ENCODE measurements at regions not wholly inside any gene's neighbourhood (a gene's known extent, or its start where the extent isn't known, plus 50 kb on each side); places are given as distances from the start of the nearest gene placed in this dataset.

GRCh38 chr13:33697926-33698325 is 120.0 kb upstream of the RFC3 start:
- no peak for TF ChIP-seq EZH2 (IDR thresholded peaks at IDR 0.05; ENCODE audit: insufficient read depth, low read length)
- Mint-ChIP-seq H3K36me3 (ENCODE audit: low read depth, unreplicated experiment) (no peaks in the 10 kb centered on the region), H3K9me3 (ENCODE audit: unreplicated experiment) (no peaks in the 10 kb centered on the region), H3K4me3 (ENCODE audit: unreplicated experiment) (no peak overlapping the region), H3K27me3 (ENCODE audit: low read depth, unreplicated experiment) (no peaks in the 10 kb centered on the region), H3K27ac (ENCODE audit: unreplicated experiment) (no peak overlapping the region), H3K4me1 (ENCODE audit: low read depth, unreplicated experiment) (peaks cover 10% of the 10 kb centered on the region)
- no peaks in the 10 kb centered on the region for H3K36me3 ChIP-seq (ENCODE audit: insufficient read depth, low read length)
- H3K27ac ChIP-seq (ENCODE audit: low read depth, low read length), result no peak overlapping the region
- no peak for FAIRE-seq
- H3K9me3 ChIP-seq (ENCODE audit: insufficient read depth, low read depth, low read length), result no peaks in the 10 kb centered on the region
- H3K4me2 ChIP-seq (ENCODE audit: low read length), result no peak overlapping the region
- H3K4me1 ChIP-seq (ENCODE audit: insufficient read depth, low read length), result no peaks in the 10 kb centered on the region
- H3K9ac ChIP-seq (ENCODE audit: low read length), result no peak overlapping the region
- no peaks in the 10 kb centered on the region for H3K27me3 ChIP-seq (ENCODE audit: insufficient read depth, low read length)
- no peak overlapping the region for H2AFZ ChIP-seq (ENCODE audit: low read depth, low read length)
- H3K4me3 ChIP-seq (ENCODE audit: insufficient read depth, low read depth, low read length), result no peak overlapping the region
- H4K20me1 ChIP-seq (ENCODE audit: insufficient read depth, low read length), result no peaks in the 10 kb centered on the region
- DNase-seq (ENCODE audit: low read depth), result no peak
- no peaks in the 10 kb centered on the region for H3K79me2 ChIP-seq (ENCODE audit: insufficient read depth, low read length)

- H3K4me2 ChIP-seq (ENCODE audit: low read length), result no peak overlapping the region
- Mint-ChIP-seq H3K4me1 (ENCODE audit: low read depth, unreplicated experiment) (no peaks in the 10 kb centered on the region), H3K27me3 (ENCODE audit: low read depth, unreplicated experiment) (no peaks in the 10 kb centered on the region), H3K36me3 (ENCODE audit: low read depth, unreplicated experiment) (no peaks in the 10 kb centered on the region), H3K27ac (ENCODE audit: unreplicated experiment) (no peak overlapping the region), H3K4me3 (ENCODE audit: unreplicated experiment) (no peak overlapping the region), H3K9me3 (ENCODE audit: unreplicated experiment) (peaks cover 8% of the 10 kb centered on the region)
- H3K27ac ChIP-seq (ENCODE audit: low read depth, low read length), result no peak overlapping the region
- no peaks in the 10 kb centered on the region for H4K20me1 ChIP-seq (ENCODE audit: insufficient read depth, low read length)
- no peaks in the 10 kb centered on the region for H3K9me3 ChIP-seq (ENCODE audit: insufficient read depth, low read depth, low read length)
- no peaks in the 10 kb centered on the region for H3K36me3 ChIP-seq (ENCODE audit: insufficient read depth, low read length)
- H3K4me3 ChIP-seq (ENCODE audit: insufficient read depth, low read depth, low read length), result no peak overlapping the region
- H3K79me2 ChIP-seq (ENCODE audit: insufficient read depth, low read length), result no peaks in the 10 kb centered on the region
- FAIRE-seq (no peak), DNase-seq (ENCODE audit: low read depth) (no peak)
- TF ChIP-seq CTCF (IDR thresholded peaks at IDR 0.05; ENCODE audit: insufficient read depth, low read depth, low read length) (no peak), EZH2 (IDR thresholded peaks at IDR 0.05; ENCODE audit: insufficient read depth, low read length) (no peak)
- no peak overlapping the region for H3K9ac ChIP-seq (ENCODE audit: low read length)
- H3K4me1 ChIP-seq (ENCODE audit: insufficient read depth, low read length), result no peaks in the 10 kb centered on the region
- H2AFZ ChIP-seq (ENCODE audit: low read depth, low read length), result no peak overlapping the region
- no peaks in the 10 kb centered on the region for H3K27me3 ChIP-seq (ENCODE audit: insufficient read depth, low read length)
These were observed 110.5 kb upstream of the RFC3 start for GRCh38 chr13:33707449-33707848.

- no peak overlapping the region for H3K27ac Mint-ChIP-seq (ENCODE audit: unreplicated experiment)
- peaks cover 6% of the 10 kb centered on the region for H3K9me3 Mint-ChIP-seq (ENCODE audit: unreplicated experiment)
- H3K4me1 Mint-ChIP-seq (ENCODE audit: low read depth, unreplicated experiment), result no peaks in the 10 kb centered on the region
- no peak overlapping the region for H2AFZ ChIP-seq (ENCODE audit: low read depth, low read length)
- no peaks in the 10 kb centered on the region for H3K36me3 ChIP-seq (ENCODE audit: insufficient read depth, low read length)
- no peak for TF ChIP-seq CTCF (IDR thresholded peaks at IDR 0.05; ENCODE audit: insufficient read depth, low read depth, low read length)
- no peaks in the 10 kb centered on the region for H3K27me3 ChIP-seq (ENCODE audit: insufficient read depth, low read length)
- no peaks in the 10 kb centered on the region for H4K20me1 ChIP-seq (ENCODE audit: insufficient read depth, low read length)
- no peak for DNase-seq (ENCODE audit: low read depth)
- no peak overlapping the region for H3K4me3 Mint-ChIP-seq (ENCODE audit: unreplicated experiment)
- H3K36me3 Mint-ChIP-seq (ENCODE audit: low read depth, unreplicated experiment), result no peaks in the 10 kb centered on the region
- no peak overlapping the region for H3K27ac ChIP-seq (ENCODE audit: low read depth, low read length)
- H3K9ac ChIP-seq (ENCODE audit: low read length), result no peak overlapping the region
- no peak for FAIRE-seq
- no peaks in the 10 kb centered on the region for H3K4me1 ChIP-seq (ENCODE audit: insufficient read depth, low read length)
- H3K4me3 ChIP-seq (ENCODE audit: insufficient read depth, low read depth, low read length), result no peak overlapping the region
- no peaks in the 10 kb centered on the region for H3K79me2 ChIP-seq (ENCODE audit: insufficient read depth, low read length)
- no peak overlapping the region for H3K4me2 ChIP-seq (ENCODE audit: low read length)
- H3K27me3 Mint-ChIP-seq (ENCODE audit: low read depth, unreplicated experiment), result peaks cover 3% of the 10 kb centered on the region
- H3K9me3 ChIP-seq (ENCODE audit: insufficient read depth, low read depth, low read length), result no peaks in the 10 kb centered on the region
These were observed 107.0 kb upstream of the RFC3 start for GRCh38 chr13:33710924-33711323.
